ENCODE measurements at regions not wholly inside any gene's neighbourhood (a gene's known extent, or its start where the extent isn't known, plus 50 kb on each side); places are given as distances from the start of the nearest gene placed in this dataset.

GRCh38 chr4:117801756-117802155, 232.5 kb upstream of the NDST3 start:
- no peak for DNase-seq (ENCODE audit: low spot score)

GRCh38 chr4:117811731-117812130, 222.6 kb upstream of the NDST3 start:
- DNase-seq (ENCODE audit: low spot score), result no peak

DNA sequence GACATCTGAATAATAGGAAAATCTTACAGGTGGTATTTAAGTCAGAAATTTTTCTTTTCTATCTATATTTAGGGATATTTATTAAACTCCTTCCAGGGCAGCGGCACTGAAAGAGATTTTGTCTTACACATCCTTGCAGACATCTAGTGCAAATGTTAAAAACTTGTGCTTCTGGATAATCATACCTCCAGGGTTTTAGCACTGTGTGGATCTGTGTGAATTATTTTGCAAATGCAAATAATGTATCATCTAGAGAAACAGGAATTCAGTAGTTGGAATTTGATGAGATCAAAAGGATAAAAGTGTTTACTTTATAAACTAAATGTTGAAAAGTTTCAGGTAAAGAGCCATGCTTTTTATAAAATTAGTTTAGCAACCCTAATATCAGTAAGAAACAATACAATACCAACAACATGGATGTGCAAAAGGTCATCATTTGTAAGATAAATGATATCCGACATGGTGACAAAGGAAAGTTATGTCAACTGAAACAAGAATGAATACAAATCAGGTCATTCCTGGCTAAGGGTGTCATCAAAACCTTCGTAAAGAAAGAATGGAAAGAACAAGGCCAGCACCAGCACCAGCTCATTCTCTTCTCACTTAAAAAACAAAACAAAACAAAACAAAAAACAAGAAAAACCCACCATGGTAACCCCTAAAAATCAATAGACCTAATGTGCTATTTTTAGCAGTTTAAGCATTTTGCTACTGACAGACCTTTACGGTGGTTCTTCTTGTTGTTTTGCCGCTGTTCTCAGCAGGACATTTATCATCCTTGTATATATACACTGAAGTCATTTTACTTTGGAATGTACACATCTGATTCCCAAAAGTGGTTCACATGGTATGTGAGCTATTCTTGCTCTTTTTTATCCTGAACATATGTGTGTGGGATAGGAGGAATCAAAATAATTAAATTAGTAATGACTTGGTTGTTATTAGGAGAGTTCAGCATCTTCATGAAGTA, 219.7 kb upstream of the NDST3 start:
- no peak for DNase-seq (ENCODE audit: low spot score)

GRCh38 chr4:117817301-117817700, 217.0 kb upstream of the NDST3 start:
- no peak for DNase-seq (ENCODE audit: low spot score)

DNA sequence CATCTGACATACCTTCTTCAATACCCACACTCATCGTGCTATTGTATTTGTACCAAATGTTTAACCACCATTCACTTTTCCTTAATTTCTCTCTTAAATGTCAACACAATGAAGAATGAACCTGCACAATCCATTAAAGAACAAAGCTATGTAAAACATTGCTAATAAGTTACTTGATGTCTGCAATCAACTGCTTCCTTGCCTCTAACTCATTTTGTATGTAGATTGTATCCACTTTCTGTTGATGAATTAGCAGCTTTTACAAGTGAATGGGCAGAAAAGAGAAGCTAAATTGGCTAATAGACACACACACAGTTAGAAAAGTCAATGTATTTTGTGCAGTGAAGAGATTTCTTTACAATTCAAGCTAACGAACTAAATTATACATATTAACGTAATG, 212.5 kb upstream of the NDST3 start:
- DNase-seq (ENCODE audit: low spot score), result no peak

- no peak for DNase-seq (ENCODE audit: low spot score)
Measured at GRCh38 chr4:117823388-117823787, 210.9 kb upstream of the NDST3 start.

GRCh38 chr4:117825600-117825999, 208.7 kb upstream of the NDST3 start:
- no peak for DNase-seq (ENCODE audit: low spot score)

DNA sequence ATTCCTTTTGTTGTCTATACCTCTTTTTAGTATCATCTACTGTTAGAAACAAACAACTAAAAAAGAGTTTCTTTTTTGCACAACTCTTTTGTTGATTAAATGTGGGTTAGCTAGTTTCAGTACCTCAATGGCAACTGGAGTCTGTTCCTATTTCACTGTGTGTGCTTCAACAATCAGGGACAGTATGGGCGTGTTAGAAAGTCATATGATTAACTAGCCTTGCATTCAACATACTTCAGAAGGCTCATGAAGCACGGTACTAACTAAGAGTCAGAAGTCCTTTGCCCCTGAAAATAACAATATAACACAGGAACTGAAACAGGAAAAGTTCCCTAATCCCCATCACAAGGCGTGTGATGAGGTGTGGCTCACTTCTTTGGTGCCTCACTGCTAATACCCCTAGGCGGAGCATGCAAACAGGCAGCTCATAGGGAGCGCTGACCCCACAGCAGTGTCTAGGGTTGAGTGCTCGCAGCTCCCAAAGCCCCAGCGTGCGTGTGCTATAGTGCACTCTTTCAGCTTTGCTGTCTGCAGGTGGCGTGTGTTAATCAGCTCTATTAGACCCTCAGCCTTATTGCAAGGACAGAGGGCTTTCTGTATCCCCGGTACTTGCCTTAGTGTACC, 203.1 kb upstream of the NDST3 start:
- DNase-seq (ENCODE audit: low spot score), result no peak

GRCh38 chr4:117835566-117835965, 198.7 kb upstream of the NDST3 start:
- DNase-seq (ENCODE audit: low spot score), result no peak

DNA sequence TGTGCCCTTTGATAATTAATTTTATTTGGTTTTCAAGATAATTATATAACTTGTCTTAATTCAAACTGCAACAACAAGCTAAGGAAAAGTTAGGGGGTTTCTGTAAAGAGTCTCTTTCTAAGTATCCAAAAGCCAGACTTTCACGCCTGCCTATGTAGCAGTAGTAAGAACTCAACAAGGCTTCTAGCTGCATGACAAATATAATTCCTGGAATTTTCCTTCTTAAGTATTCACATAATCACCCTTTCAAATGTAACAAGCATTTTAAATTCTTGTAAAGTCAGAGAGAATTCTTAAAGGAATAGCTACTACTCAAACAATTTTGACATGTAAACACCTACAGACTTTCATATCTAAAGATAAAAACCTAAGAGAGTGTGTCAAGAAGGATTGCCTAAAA, 189.7 kb upstream of the NDST3 start:
- no peak for DNase-seq (ENCODE audit: low spot score)

- no peak for DNase-seq (ENCODE audit: low spot score)
Measured at GRCh38 chr4:117845270-117845669, 189.0 kb upstream of the NDST3 start.

DNA sequence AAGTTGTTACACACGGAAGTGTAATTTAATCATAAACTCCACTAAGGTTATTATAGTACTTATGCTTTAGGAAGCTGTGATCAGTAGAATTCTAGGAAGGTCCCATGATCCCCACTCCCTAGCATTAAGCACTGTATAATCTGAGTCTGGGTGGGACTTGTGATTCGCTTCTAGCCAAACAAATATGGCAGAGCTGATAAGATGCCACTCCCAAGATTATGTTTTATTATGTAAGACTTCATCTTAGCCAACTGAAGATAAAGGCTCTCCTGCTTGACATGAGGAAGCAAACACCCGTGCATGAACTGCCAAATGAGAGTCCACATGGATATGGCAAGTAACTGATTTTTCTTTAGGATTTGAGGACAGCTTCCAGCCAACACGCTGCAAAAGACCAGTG, 186.4 kb upstream of the NDST3 start:
- no peak for DNase-seq (ENCODE audit: low spot score)

DNA sequence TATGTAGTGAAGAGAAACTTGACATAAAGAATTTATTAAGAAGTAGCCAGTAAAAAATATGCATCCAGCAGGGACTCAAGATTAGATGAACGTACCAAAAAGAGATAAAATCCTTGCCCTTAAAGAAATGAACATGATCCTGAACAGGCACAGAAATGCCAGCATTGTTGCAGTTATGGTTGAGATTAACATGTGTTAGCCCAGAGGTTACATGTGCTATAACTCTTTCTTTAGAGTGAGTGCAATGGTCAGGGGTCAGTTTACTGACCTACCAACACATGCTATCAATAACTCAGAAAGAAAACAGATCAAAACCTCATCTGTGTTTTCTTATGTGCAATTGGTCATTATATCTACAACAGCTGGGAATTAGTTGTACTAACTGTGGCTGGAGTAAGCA, 166.1 kb upstream of the NDST3 start:
- no peak for DNase-seq (ENCODE audit: low spot score)

DNA sequence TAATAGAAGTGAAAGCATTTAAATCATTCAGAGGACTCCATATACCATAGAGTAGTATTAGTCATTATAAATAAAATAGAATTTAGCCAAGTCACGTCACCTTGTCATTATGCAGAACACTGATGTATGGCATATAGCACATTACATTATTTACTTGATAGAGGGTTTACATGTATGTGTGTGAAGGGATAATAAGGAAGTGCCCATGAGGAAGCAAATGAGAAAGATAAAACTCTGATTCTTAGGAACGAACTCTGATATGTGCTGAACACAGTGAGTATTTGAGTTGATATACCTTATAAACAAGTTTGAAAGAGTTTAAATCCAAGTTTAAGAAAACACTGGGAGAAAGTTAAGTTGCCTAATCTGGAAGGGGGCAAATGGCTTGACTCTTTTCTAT, 160.5 kb upstream of the NDST3 start:
- no peak for DNase-seq (ENCODE audit: low spot score)

DNA sequence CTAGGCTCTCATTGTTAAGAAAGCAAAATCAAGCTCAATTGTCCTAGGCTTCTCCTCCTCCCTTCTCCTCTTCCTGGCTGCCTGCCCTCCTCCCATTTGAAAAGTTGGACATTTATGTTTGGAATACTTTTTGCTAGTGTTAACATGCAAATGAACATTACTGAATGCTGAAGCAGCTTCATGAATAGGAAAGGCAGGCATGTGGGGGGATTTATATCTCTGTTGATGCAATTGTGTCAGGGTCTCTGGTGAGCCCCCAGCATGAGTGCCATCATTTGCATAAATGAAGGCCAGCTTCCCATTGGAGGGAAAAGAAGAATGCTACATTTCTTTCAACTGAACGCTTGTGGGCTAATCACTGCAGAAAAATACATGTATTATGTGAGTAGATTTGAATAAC, 160.1 kb upstream of the NDST3 start:
- no peak for DNase-seq (ENCODE audit: low spot score)

DNA sequence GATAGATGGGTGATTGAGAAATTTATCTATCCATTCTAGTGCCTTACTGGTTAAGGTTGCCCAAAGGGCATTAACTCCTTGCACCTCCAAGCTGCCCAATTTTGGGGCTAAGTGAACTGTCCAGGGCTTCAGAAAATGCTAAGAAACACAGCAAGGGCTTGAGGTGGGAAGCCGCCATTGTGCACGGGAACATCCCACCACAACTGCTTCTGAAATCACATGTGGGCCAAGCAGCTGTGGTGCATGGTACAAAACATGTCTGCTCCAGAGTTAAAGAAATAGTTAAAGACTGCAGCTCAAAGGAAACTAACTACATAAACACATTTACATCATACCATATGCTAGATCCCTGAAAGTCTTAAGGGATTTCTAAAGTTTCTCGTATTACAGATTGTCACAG, 144.3 kb upstream of the NDST3 start:
- DNase-seq (ENCODE audit: low spot score), result no peak

GRCh38 chr4:117893207-117893606, 141.1 kb upstream of the NDST3 start:
- DNase-seq (ENCODE audit: low spot score), result no peak

GRCh38 chr4:117898496-117898895, 135.8 kb upstream of the NDST3 start:
- no peak for DNase-seq (ENCODE audit: low spot score)

GRCh38 chr4:117900832-117901231, 133.5 kb upstream of the NDST3 start:
- no peak for DNase-seq (ENCODE audit: low spot score)

GRCh38 chr4:117907646-117908045, 126.6 kb upstream of the NDST3 start:
- DNase-seq (ENCODE audit: low spot score), result no peak

- DNase-seq (ENCODE audit: low spot score), result no peak
Measured at GRCh38 chr4:117908306-117909207, 125.7 kb upstream of the NDST3 start.

- DNase-seq (ENCODE audit: low spot score), result no peak
Measured at GRCh38 chr4:117916728-117917127, 117.6 kb upstream of the NDST3 start.

Data from AG08395 (cell line).